Ishikawa (cell line): ENCODE measurements at regions not wholly inside any gene's neighbourhood (a gene's known extent, or its start where the extent isn't known, plus 50 kb on each side); places are given as distances from the start of the nearest gene placed in this dataset.

Source experiments
- CEBPB ChIP-seq: IDR thresholded peaks from 2 replicates; pipeline ENCODE4 v1.6.1; 2012
- CREB1 ChIP-seq: IDR thresholded peaks from 2 replicates; pipeline ENCODE4 v1.6.1; 2012; ENCODE audit warnings: low read depth
- EP300 ChIP-seq: IDR thresholded peaks from 2 replicates; pipeline ENCODE4 v1.6.1; 2012; ENCODE audit warnings: borderline replicate concordance
- FOXM1 ChIP-seq: IDR thresholded peaks from 2 replicates; pipeline ENCODE4 v1.6.1; 2012; ENCODE audit warnings: low read depth, borderline replicate concordance
- NFIC ChIP-seq: IDR thresholded peaks from 2 replicates; pipeline ENCODE4 v1.6.1; 2012
- RAD21 ChIP-seq: IDR thresholded peaks from 2 replicates; pipeline ENCODE4 v1.6.1; 2012; ENCODE audit warnings: low read depth
- REST ChIP-seq: IDR thresholded peaks from 2 replicates; pipeline ENCODE4 v1.6.1; 2012; ENCODE audit warnings: low read depth, mild to moderate bottlenecking
- TAF1 ChIP-seq: IDR thresholded peaks from 2 replicates; pipeline ENCODE4 v1.6.1; 2012; ENCODE audit warnings: low read depth, mild to moderate bottlenecking
- TCF12 ChIP-seq: IDR thresholded peaks from 2 replicates; pipeline ENCODE4 v1.6.1; 2012; ENCODE audit warnings: low read depth
- YY1 ChIP-seq: IDR thresholded peaks from 2 replicates; pipeline ENCODE4 v1.6.1; 2012; ENCODE audit warnings: low read depth
- TF ChIP-seq, protein P1 (sequence below): IDR thresholded peaks from 2 replicates; pipeline ENCODE4 v1.6.1; 2012

DNA sequence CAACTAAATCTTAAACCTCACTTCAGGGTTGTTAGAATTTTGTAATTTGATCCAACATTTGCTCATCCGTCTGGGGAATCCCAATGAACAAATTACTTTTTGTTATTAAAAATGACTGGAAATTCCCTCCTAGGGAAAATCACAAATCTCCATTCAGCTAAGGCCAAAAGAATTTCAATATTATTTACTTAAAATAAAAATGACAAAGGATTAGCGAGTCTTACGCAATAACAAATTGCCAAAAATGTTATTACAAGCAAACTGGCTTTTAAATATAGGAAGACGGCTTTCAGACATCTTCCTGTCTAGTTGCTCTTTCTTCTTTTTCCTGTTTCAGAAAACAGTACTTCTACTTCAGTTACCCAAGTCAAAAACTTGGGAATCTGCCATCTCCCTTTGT, 92.4 kb upstream of the TSPAN8 start:
- no peak for TF ChIP-seq CEBPB
- TF ChIP-seq TCF12 = no peak
- no peak for TF ChIP-seq YY1
- TF ChIP-seq TAF1 = no peak
- no peak for TF ChIP-seq EP300
- TF ChIP-seq FOXM1 = no peak
- TF ChIP-seq NFIC = no peak
- TF ChIP-seq, protein P1, sequence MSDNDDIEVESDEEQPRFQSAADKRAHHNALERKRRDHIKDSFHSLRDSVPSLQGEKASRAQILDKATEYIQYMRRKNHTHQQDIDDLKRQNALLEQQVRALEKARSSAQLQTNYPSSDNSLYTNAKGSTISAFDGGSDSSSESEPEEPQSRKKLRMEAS = no peak
- TF ChIP-seq REST = no peak
- no peak for TF ChIP-seq RAD21
- no peak for TF ChIP-seq CREB1
